GM12878 (cell line): ENCODE measurements at regions not wholly inside any gene's neighbourhood (a gene's known extent, or its start where the extent isn't known, plus 50 kb on each side); places are given as distances from the start of the nearest gene placed in this dataset.

Experiments used
- ATAC-seq: fragments of 200-7000 bp; cut with Tn5 transposase; 3 replicates; pipeline ENCODE4 v1.9.1; 2020; ENCODE audit warnings: mild to moderate bottlenecking, moderate library complexity
- BruUV-seq: library from RNA; stranded (reverse); fragments of 400-500 nt; replicated peaks from 2 replicates; lab custom pipeline; 2021; lab: Mats Ljungman, UMichigan
- CTCF ChIA-PET: fragments of 300-600 bp; sonication (Branson Sonifier 250); formaldehyde crosslinking; extraction: SDS; loops from one replicate; lab custom pipeline; 2021; ENCODE audit warnings: inconsistent platforms; lab: Yijun Ruan, JAX
- POLR2A ChIA-PET: fragments of 350-600 bp; formaldehyde crosslinking; extraction: SDS; loops from one replicate; lab custom pipeline; 2021; ENCODE audit warnings: inconsistent platforms; lab: Charles Lee
- RAD21 ChIA-PET: fragments of 300-600 bp; sonication (Branson Sonifier 250); formaldehyde crosslinking; loops from one replicate; lab custom pipeline; 2023; ENCODE audit warnings: antibody characterized with exemption; ENCODE audit not compliant: unreplicated experiment; lab: Charles Lee
- SMC1A ChIA-PET: fragments of 300-600 bp; sonication (Branson Sonifier 250); formaldehyde crosslinking; loops from one replicate; lab custom pipeline; 2023; ENCODE audit not compliant: unreplicated experiment, uncharacterized antibody; lab: Charles Lee
- DNase-seq: peaks from one replicate; pipeline ENCODE4 v3.0.0-alpha.2; 2011; ENCODE audit warnings: low read depth, low spot score
- FAIRE-seq: peaks from 3 replicates; lab custom pipeline; 2011; peaks lifted over from hg19 to GRCh38; lab: Jason Lieb, UNC
- H2AFZ ChIP-seq: 2 replicates; pipeline ENCODE4 v1.6.0; 2011; ENCODE audit warnings: low read depth, low read length, control low read depth; ENCODE audit not compliant: control insufficient read depth
- H3K27ac ChIP-seq: 2 replicates; pipeline ENCODE4 v1.5.1; 2011; ENCODE audit warnings: control low read depth; ENCODE audit not compliant: control insufficient read depth, insufficient read depth
- H3K27me3 ChIP-seq, 2 experiments: replicated peaks in 1 of 2; 2 replicates each; pipeline versions ENCODE4 v1.6.0 to v1.6.1; 2011; ENCODE audit warnings: low read length in 1 of 2; ENCODE audit not compliant: control insufficient read depth in 2 of 2, insufficient read depth in 2 of 2
- H3K36me3 ChIP-seq, 2 experiments: 2 replicates each; pipeline ENCODE4 v1.5.1; 2011; ENCODE audit warnings: low read length in 1 of 2; ENCODE audit not compliant: control insufficient read depth in 2 of 2, insufficient read depth in 2 of 2
- H3K4me1 ChIP-seq: 2 replicates; pipeline ENCODE4 v1.6.1; 2011; ENCODE audit warnings: mild to moderate bottlenecking, low read length, moderate library complexity, mixed read lengths; ENCODE audit not compliant: control insufficient read depth, insufficient read depth
- H3K4me2 ChIP-seq: 2 replicates; pipeline ENCODE4 v1.6.0; 2011; ENCODE audit warnings: control low read depth; ENCODE audit not compliant: control insufficient read depth, insufficient read depth
- H3K4me3 ChIP-seq: fragments of 200-600 bp; sonication (generic); 2 replicates; pipeline ENCODE4 v1.5.1; 2016
- H3K79me2 ChIP-seq: 2 replicates; pipeline ENCODE4 v1.6.0; 2011; ENCODE audit warnings: low read length; ENCODE audit not compliant: control insufficient read depth, insufficient read depth
- H3K9ac ChIP-seq: 2 replicates; pipeline ENCODE4 v1.8.0; 2011; ENCODE audit warnings: low read length, control low read depth, mixed read lengths; ENCODE audit not compliant: control insufficient read depth, insufficient read depth
- H3K9me3 ChIP-seq: replicated peaks from 3 replicates; pipeline ENCODE4 v1.5.1; 2011; ENCODE audit warnings: mild to moderate bottlenecking, low read length; ENCODE audit not compliant: control insufficient read depth, insufficient read depth
- H4K20me1 ChIP-seq: 2 replicates; pipeline ENCODE4 v1.6.0; 2011; ENCODE audit not compliant: control insufficient read depth, insufficient read depth
- BMI1 ChIP-seq: fragments of 450-650 bp; IDR thresholded peaks from 2 replicates; pipeline ENCODE4 v1.6.1; 2016; ENCODE audit warnings: mild to moderate bottlenecking, moderate library complexity, borderline replicate concordance
- MTA2 ChIP-seq: fragments of 450-650 bp; IDR thresholded peaks from 2 replicates; pipeline ENCODE4 v1.6.1; 2016; ENCODE audit warnings: low read depth, mild to moderate bottlenecking, moderate library complexity
- MYB ChIP-seq: fragments of 150-350 bp; IDR thresholded peaks from 2 replicates; pipeline ENCODE4 v1.6.1; 2014; ENCODE audit warnings: mild to moderate bottlenecking, low read depth, low read length, borderline replicate concordance
- NR2C1 ChIP-seq: fragments of 450-650 bp; IDR thresholded peaks from 2 replicates; pipeline ENCODE4 v1.6.1; 2017; ENCODE audit warnings: antibody characterized with exemption, mild to moderate bottlenecking, moderate library complexity
- NR2F1 ChIP-seq: fragments of 450-650 bp; conservative IDR thresholded peaks from 2 replicates; pipeline ENCODE4 v1.6.1; 2017; ENCODE audit warnings: mild to moderate bottlenecking
- POLR2A ChIP-seq: IDR thresholded peaks from 2 replicates; pipeline ENCODE4 v1.6.1; 2011; ENCODE audit warnings: low read depth, mild to moderate bottlenecking, low read length
- RCOR1 ChIP-seq: conservative IDR thresholded peaks from 2 replicates; pipeline ENCODE4 v1.6.1; 2012; ENCODE audit warnings: low read depth, low read length, improper control_type of control experiment
- SMC3 ChIP-seq: IDR thresholded peaks from 2 replicates; pipeline ENCODE4 v1.6.1; 2011; ENCODE audit warnings: low read length, improper control_type of control experiment, borderline replicate concordance
- TCF7 ChIP-seq: IDR thresholded peaks from 2 replicates; pipeline ENCODE4 v1.6.1; 2014; ENCODE audit warnings: antibody characterized with exemption, borderline replicate concordance
- WGBS: methylation state at CpG from one replicate; pipeline ENCODE4 v1.1.6; 2016; ENCODE audit warnings: low lambda C conversion rate; ENCODE audit not compliant: insufficient replicate concordance, insufficient coverage; ENCODE audit errors: missing lambda C conversion rate; 5-methylcytosine and 5-hydroxymethylcytosine counted together
- in situ Hi-C: fragments of 300-500 bp; cut with MboI; formaldehyde crosslinking; loops from 9 replicates; pipeline ENCODE4 v1.14.3; 2018; ENCODE audit warnings: mixed read lengths
- intact Hi-C: fragments of 100-400 bp; cut with micrococcal nuclease; formaldehyde crosslinking; loops from one replicate; pipeline ENCODE4 v1.14.2; 2022; ENCODE audit not compliant: unreplicated experiment
- TF ChIP-seq, protein P1 (sequence below): IDR thresholded peaks from 2 replicates; pipeline ENCODE4 v1.6.1; 2012; ENCODE audit warnings: low read depth, low read length, improper control_type of control experiment
- TF ChIP-seq, protein P2 (sequence below): fragments of 450-650 bp; IDR thresholded peaks from 2 replicates; pipeline ENCODE4 v1.6.1; 2017; ENCODE audit warnings: mild to moderate bottlenecking, low read depth, inconsistent platforms; ENCODE audit not compliant: poor library complexity, severe bottlenecking

DNA sequence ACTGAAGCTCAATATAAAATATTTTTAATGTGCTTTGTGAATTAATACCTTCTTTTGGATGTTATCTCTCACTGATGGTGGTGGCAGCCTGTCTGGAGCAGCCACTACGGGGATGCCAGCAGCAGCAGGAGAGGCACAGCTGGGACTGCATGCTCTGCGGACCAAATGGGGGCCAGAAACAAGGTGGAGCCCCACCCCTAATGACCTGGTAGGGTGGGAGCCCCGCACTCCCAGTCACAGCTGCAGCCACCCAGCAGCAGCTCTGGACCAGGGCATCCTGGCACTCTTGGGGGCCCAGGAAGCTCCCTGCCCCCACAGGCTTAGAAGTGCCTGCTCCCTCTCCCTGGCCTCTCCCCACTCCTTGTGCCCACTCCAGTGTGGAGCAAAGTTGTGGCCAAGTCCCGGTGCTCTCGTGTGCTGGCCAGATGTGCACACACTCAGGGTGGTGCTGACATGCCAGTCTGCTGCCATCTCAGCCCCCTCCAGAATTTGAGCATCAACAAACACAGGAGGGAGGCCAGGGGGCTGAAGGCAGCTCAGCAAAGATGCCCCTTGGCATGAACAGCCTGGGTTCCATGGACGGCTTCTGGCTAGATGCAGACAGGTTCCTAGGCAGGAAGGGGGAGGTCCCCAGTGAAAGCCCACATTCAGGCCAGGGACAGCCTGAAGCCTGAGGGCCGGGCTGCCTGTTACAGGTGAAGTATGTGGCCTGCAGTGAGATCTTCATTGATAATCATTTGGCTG lies 696.7 kb upstream of the SLITRK5 start:
- H2AFZ ChIP-seq = no peak overlapping the region
- SMC1A ChIA-PET = no interaction called here
- RAD21 ChIA-PET = no interaction called here
- no peaks in the 10 kb centered on the region for H4K20me1 ChIP-seq
- intact Hi-C loops = no loop called here
- H3K27me3 ChIP-seq = no peaks in the 10 kb centered on the region
- no peak overlapping the region for H3K27ac ChIP-seq
- no peak overlapping the region for H3K9ac ChIP-seq
- in situ Hi-C loops = no loop called here
- no peak overlapping the region for H3K4me2 ChIP-seq
- TF ChIP-seq TCF7 (no peak), BMI1 (no peak)
- TF ChIP-seq, all 136 proteins: peak for 0
- ATAC-seq (no peak; the same call in 2 of the 3 replicates), FAIRE-seq (no peak), DNase-seq (no peak)
- no peaks in the 10 kb centered on the region for H3K4me1 ChIP-seq
- H3K79me2 ChIP-seq = no peaks in the 10 kb centered on the region
- POLR2A ChIA-PET = no interaction called here
- no peaks in the 10 kb centered on the region for H3K36me3 ChIP-seq
- H3K4me3 ChIP-seq = no peak overlapping the region
- no TSS peak for BruUV-seq
- WGBS = 0% methylated on average over 7 of the region's 7 CpGs
- CTCF ChIA-PET = interaction anchor here (0.6 to 1.0 kb wide), 2 partner anchors 299 to 300 kb away, joined by 4 read pairs; no protein-coding TSS in a partner anchor
- H3K9me3 ChIP-seq = no peaks in the 10 kb centered on the region

DNA sequence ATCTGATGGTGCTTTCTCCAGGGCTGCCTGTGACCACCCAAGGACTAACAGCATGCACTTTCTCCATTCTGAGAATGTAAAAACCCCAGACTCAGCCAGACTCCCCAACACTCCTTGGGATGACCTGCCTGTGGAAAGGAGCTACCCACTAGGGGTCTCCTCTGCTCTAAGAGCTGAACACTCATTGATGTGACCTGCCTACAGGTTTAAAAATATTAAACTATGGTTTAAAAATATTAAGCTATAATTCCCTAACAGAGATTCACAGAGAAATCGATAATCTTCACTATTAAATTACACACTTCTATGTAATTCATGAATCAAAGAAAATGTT lies 696.2 kb upstream of the SLITRK5 start:
- H3K9me3 ChIP-seq = no peaks in the 10 kb centered on the region
- WGBS = 0% methylated on average over 1 of the region's 1 CpG
- no peaks in the 10 kb centered on the region for H3K79me2 ChIP-seq
- H3K4me2 ChIP-seq = no peak overlapping the region
- no peaks in the 10 kb centered on the region for H3K36me3 ChIP-seq
- no peak overlapping the region for H3K9ac ChIP-seq
- intact Hi-C loops (no loop called here), in situ Hi-C loops (no loop called here)
- TF ChIP-seq SMC3 (no peak), POLR2A (no peak), MTA2 (no peak), RCOR1 (no peak), NR2C1 (no peak), MYB (no peak), BMI1 (no peak), NR2F1 (no peak)
- TF ChIP-seq, protein P1, sequence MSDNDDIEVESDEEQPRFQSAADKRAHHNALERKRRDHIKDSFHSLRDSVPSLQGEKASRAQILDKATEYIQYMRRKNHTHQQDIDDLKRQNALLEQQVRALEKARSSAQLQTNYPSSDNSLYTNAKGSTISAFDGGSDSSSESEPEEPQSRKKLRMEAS = no peak
- TF ChIP-seq, protein P2, sequence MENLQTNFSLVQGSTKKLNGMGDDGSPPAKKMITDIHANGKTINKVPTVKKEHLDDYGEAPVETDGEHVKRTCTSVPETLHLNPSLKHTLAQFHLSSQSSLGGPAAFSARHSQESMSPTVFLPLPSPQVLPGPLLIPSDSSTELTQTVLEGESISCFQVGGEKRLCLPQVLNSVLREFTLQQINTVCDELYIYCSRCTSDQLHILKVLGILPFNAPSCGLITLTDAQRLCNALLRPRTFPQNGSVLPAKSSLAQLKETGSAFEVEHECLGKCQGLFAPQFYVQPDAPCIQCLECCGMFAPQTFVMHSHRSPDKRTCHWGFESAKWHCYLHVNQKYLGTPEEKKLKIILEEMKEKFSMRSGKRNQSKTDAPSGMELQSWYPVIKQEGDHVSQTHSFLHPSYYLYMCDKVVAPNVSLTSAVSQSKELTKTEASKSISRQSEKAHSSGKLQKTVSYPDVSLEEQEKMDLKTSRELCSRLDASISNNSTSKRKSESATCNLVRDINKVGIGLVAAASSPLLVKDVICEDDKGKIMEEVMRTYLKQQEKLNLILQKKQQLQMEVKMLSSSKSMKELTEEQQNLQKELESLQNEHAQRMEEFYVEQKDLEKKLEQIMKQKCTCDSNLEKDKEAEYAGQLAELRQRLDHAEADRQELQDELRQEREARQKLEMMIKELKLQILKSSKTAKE = no peak
- no peak overlapping the region for H3K4me3 ChIP-seq
- no peak overlapping the region for H2AFZ ChIP-seq
- no peaks in the 10 kb centered on the region for H3K27me3 ChIP-seq
- no peaks in the 10 kb centered on the region for H3K4me1 ChIP-seq
- BruUV-seq = no TSS peak
- ATAC-seq (no peak), FAIRE-seq (no peak), DNase-seq (no peak)
- POLR2A ChIA-PET = no interaction called here
- H4K20me1 ChIP-seq = no peaks in the 10 kb centered on the region
- SMC1A ChIA-PET = no interaction called here
- no peak overlapping the region for H3K27ac ChIP-seq
- CTCF ChIA-PET = interaction anchor here (0.6 to 1.0 kb wide), 2 partner anchors 299 to 713 kb away, joined by 3 to 4 read pairs; no protein-coding TSS in a partner anchor
- RAD21 ChIA-PET = no interaction called here
